ENCODE measurements at regions not wholly inside any gene's neighbourhood (a gene's known extent, or its start where the extent isn't known, plus 50 kb on each side); places are given as distances from the start of the nearest gene placed in this dataset.
A peak's percentile ranks its signal among the peaks of the same experiment; 100 is the strongest.

- peaks cover 14% of the 10 kb centered on the region for H3K4me1 Mint-ChIP-seq (ENCODE audit: low read depth)
- H3K27ac Mint-ChIP-seq = no peak overlapping the region
- H3K27me3 Mint-ChIP-seq = no peaks in the 10 kb centered on the region
- no peaks in the 10 kb centered on the region for H3K36me3 Mint-ChIP-seq (ENCODE audit: low read depth)
- no peaks in the 10 kb centered on the region for H3K9me3 Mint-ChIP-seq
- no peak overlapping the region for H3K4me3 Mint-ChIP-seq
These were observed 166.8 kb upstream of the IER5L start for GRCh38 chr9:129344641-129345495.

DNA sequence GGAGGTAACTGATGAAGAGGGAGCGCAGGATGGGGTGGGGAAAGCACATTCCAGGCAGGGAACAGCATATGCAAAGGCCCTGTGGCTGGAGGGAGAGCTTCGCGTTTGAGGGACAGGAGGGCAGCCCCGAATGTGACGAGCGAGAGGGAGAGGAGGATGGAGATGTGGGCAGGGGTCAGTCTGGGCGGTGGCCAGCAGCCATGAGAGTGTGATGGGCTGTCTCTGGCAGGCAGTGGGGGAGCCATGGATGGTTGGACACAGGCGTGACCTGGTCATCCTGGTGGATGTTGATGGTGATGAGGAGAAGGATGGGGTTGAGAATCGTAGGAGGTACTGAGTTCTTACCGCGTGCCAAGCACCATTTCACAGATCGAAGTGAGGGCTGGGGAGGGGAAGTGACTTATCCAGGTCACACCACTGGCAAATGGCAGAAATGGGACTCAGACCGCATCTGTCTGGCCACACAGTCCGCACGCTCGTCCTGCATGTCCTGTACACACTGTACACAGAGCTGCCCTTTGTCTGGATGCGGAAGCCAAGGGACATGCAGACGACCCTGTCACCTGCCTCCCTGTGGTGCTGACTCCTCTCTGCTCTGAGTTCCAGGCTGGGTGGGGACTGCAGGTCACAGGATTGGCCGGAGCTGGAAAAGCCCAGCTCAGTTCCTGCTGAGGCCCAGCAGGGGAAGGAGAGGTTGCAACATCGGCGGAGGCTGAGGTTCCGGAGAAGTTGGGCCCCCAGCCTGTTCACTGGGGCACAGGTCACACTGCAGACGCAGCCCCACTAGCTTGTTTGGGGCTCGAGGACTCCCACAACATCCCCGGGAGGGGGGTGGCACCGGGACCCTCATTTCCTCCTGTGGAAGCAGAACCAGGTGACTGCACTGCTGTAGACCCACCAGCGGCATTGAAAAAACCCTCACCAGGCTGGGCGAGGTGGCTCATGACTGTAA, 165.6 kb upstream of the IER5L start:
- Mint-ChIP-seq H3K36me3 (ENCODE audit: low read depth) (no peaks in the 10 kb centered on the region), H3K4me1 (ENCODE audit: low read depth) (peaks cover 14% of the 10 kb centered on the region), H3K4me3 (no peak overlapping the region), H3K9me3 (no peaks in the 10 kb centered on the region), H3K27ac (no peak overlapping the region), H3K27me3 (no peaks in the 10 kb centered on the region)

DNA sequence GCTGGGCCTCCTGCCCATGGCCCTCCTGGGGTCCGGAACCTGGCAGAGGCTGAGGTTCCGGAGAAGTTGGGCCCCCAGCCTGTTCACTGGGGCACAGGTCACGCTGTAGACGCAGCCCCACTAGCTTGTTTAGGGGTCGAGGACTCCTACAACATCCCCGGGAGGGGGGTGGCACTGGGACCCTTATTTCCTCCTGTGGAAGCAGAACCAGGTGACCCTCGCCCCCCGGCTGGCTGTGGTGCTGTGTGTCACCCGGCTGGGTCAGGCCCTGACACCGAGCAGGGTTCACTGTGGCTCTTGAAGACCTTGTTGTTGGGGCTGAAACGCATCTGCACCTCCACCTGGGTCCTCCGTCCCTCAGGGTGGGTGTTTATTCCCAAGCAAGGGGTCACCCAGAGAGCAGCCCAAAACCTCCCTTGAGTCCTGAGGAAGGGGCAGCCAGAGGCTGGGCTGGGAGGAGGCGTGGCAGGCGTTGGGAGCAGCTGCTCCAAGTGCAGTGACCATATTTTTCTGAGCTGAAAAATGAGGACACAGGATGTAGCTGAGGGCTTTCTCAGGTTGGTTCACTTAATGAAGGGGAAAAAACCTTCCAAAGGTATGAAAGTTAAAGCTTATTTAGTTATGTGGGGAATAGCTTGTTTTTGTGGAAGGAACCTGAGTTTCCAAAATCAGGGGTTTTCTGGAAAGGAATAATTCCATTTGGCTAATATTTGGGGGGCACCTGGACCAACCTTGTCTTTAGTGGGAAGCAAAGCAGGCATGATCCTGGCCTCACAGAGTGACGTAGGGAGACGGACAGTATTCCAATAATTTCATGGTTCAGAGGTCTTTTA, 164.7 kb upstream of the IER5L start:
- H3K4me1 Mint-ChIP-seq (ENCODE audit: low read depth) = peaks cover 16% of the 10 kb centered on the region

DNA sequence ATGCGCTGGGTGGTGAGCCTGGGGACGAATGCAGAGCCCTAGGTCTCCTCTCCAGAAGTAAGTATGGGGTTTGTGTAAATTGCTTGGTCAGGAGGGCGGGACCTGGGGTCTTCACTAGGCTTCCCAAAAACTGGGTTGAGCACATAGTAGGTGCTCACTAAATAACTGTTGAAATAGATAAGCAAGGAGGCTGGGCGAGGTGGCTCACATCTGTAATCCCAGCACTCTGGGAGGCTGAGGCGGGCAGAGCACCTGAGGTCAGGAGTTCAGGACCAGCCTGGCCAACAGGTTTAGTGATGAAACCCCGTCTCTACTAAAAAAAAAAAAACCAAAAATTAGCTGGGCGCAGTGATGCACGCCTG, 163.9 kb upstream of the IER5L start:
- H3K4me1 Mint-ChIP-seq (ENCODE audit: low read depth) = peaks cover 21% of the 10 kb centered on the region
- H3K9me3 Mint-ChIP-seq = no peaks in the 10 kb centered on the region
- no peak overlapping the region for H3K27ac Mint-ChIP-seq
- peaks cover 4% of the 10 kb centered on the region for H3K27me3 Mint-ChIP-seq
- no peak overlapping the region for H3K4me3 Mint-ChIP-seq
- no peaks in the 10 kb centered on the region for H3K36me3 Mint-ChIP-seq (ENCODE audit: low read depth)

More for the DNA sequence above, 164.7 kb upstream of the IER5L start:
- Mint-ChIP-seq H3K4me3 (no peak overlapping the region), H3K9me3 (no peaks in the 10 kb centered on the region), H3K36me3 (ENCODE audit: low read depth) (no peaks in the 10 kb centered on the region), H3K27ac (no peak overlapping the region), H3K27me3 (peaks cover 2% of the 10 kb centered on the region)

DNA sequence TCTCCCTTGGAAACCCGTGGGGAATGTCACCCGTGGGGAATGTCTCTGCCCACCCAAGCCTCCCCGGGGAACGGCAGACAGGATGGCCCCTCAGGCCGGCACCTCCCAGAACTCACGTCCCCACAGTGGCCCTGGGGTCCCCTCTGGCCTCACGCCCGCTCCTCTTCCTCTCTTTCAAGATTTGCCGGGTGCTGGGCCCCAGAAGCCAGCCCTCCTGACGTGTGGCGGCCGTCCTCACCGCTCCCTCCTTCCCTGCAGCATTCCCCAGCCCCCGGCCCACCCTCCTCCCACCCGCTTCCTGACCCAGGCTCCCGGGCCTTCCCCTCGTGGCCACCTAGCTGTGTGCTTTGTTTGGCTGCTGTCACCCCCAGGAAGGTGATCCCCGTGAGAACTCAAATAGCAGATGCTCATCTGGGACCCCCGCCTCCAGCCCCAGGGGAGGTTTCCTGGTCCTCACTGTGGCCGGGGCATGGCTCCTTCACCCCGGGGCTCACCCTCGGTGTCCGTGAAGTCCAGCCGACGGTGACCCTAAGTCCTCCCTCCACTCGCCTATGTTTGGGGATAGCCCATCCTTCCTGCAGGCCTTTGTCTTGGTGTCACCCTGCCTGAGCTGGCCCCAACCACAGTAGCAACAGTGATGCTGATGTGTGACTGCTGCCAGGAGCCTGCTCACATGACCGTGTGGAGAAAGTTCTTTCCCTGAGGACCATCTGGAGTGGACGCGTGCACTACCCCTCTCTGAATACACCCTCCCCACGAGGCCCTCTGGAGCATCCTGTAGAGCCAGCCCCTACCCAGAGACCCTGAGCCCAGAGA, 163.3 kb upstream of the IER5L start:
- no peak overlapping the region for H3K27ac Mint-ChIP-seq
- peaks cover 21% of the 10 kb centered on the region for H3K4me1 Mint-ChIP-seq (ENCODE audit: low read depth)
- no peaks in the 10 kb centered on the region for H3K36me3 Mint-ChIP-seq (ENCODE audit: low read depth)
- H3K4me3 Mint-ChIP-seq = no peak overlapping the region
- H3K27me3 Mint-ChIP-seq = peaks cover 4% of the 10 kb centered on the region
- H3K9me3 Mint-ChIP-seq = no peaks in the 10 kb centered on the region

DNA sequence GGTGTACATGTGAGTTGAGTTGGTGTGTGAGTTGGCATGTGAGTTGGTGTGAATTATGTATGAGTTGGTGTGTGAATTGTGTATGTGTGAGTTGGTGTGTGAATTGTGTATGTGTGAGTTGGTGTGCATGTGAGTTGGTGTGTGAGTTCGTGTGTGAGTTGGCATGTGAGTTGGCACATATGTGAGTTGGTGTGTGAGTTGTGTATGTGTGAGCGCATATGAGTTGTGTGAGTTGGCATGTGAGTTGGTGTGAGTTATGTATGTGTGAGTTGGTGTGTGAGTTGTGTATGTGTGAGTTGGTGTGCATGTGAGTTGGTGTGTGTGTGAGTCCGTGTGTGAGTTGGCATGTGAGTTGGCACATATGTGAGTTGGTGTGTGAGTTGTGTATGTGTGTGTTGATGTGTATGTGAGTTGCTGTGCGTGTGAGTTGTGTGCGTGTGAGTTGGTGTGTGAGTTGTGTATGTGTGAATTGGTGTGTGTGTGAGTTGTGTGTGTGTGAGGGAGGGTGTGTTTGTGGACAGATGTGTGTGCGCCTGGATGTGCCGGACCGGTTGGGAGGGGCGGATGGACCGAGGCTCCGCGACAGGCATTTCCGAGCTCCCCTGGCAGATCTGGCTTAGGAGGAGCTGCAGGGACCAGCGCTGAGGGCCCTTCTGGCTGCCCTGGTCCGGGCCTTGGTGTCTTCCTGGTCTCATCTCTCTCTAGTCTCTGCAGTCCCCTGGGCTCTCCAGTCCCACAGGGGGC, 162.5 kb upstream of the IER5L start:
- no peaks in the 10 kb centered on the region for H3K9me3 Mint-ChIP-seq
- no peak overlapping the region for H3K4me3 Mint-ChIP-seq
- no peak overlapping the region for H3K27ac Mint-ChIP-seq
- no peaks in the 10 kb centered on the region for H3K36me3 Mint-ChIP-seq (ENCODE audit: low read depth)
- peaks cover 21% of the 10 kb centered on the region for H3K4me1 Mint-ChIP-seq (ENCODE audit: low read depth)
- H3K27me3 Mint-ChIP-seq = peaks cover 4% of the 10 kb centered on the region

GRCh38 chr9:129339539-129340157, 161.6 kb upstream of the IER5L start:
- peaks cover 4% of the 10 kb centered on the region for H3K27me3 Mint-ChIP-seq

DNA sequence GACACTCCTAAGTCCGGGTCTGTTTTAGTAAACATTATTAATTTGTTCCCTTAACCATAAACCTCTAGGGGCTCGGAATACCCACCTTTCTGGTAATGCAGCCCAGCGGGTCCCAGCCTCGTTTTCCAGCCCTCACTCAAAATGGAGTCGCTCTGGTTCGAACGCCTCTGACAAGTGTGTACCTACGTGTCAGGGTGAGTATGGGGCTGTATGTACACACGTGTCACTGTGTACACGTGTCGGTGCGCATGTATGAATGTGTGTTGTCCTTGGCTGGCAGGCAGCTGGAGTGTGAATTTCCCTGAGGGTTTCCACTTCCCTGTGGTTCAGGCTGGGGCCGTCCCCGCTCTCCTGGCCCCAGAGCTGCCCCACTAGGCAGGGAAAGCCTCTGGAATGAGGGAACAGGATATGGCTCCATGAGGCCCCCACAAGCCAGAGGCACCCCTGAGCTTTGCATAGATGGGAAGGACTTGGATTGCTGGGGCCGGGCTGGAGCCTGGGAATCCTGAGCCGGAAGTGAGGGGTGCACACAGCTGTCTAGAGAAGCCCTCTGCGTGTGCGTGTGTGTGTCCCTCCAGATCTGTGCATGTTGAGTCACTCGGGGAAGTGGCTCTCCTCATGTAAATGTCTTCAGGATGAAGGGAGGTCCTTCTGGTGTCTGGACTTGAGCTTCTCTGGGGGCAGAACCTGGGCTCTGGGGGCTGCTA, 160.8 kb upstream of the IER5L start:
- Mint-ChIP-seq H3K9me3 (no peaks in the 10 kb centered on the region), H3K36me3 (ENCODE audit: low read depth) (no peaks in the 10 kb centered on the region), H3K27me3 (peaks cover 5% of the 10 kb centered on the region), H3K4me3 (no peak overlapping the region), H3K4me1 (ENCODE audit: low read depth) (peaks cover 35% of the 10 kb centered on the region), H3K27ac (no peak overlapping the region)

More at GRCh38 chr9:129339539-129340157, 161.6 kb upstream of the IER5L start:
- Mint-ChIP-seq H3K4me3 (no peak overlapping the region), H3K36me3 (ENCODE audit: low read depth) (no peaks in the 10 kb centered on the region), H3K9me3 (no peaks in the 10 kb centered on the region), H3K27ac (no peak overlapping the region), H3K4me1 (ENCODE audit: low read depth) (peaks cover 28% of the 10 kb centered on the region)

GRCh38 chr9:129337336-129338140, 159.5 kb upstream of the IER5L start:
- Mint-ChIP-seq H3K9me3 (no peaks in the 10 kb centered on the region), H3K4me3 (peak overlapping the region; percentile 65), H3K4me1 (ENCODE audit: low read depth) (peaks cover 39% of the 10 kb centered on the region), H3K27me3 (peaks cover 8% of the 10 kb centered on the region), H3K36me3 (ENCODE audit: low read depth) (no peaks in the 10 kb centered on the region), H3K27ac (no peak overlapping the region)

DNA sequence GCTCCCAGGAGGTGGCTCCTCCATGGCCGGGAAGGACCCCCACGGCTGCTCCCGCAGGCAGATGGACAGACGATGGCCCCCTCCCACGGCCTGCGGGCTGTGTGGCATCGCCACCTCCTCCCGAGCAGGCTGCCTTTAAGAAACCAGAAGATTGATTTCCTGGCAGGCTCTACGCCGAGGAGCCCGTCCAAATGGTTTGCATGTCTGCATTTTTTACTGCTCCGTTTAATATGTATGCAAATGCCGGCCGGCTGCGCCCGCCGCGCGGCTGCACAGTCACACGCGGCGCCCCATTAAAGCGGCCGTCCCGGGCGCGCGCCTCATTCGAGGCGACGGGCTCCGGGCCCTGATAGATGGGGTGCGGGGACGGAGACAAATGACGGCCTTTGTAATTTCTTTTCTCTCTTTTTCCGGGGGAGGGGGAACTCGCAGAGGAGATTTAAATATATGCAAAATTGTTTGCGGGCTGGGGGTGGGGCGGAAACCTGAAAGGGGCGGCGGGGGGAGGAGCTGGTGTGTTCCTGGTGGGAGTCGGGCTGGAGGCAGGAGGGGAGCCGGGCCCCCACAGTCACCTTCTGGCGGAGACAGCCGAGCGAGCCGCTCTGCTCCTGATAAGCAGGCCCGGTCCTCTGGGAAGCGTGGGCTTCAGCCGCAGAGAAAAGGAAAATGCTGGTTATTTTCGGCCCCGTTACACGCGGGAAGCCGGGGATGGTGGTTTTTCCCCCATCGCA, 158.7 kb upstream of the IER5L start:
- Mint-ChIP-seq H3K4me1 (ENCODE audit: low read depth) (peaks cover 39% of the 10 kb centered on the region), H3K9me3 (no peaks in the 10 kb centered on the region), H3K27ac (no peak overlapping the region), H3K4me3 (peak overlapping the region; percentile 65), H3K36me3 (ENCODE audit: low read depth) (no peaks in the 10 kb centered on the region), H3K27me3 (peaks cover 8% of the 10 kb centered on the region)

GRCh38 chr9:129336130-129336528, 158.1 kb upstream of the IER5L start:
- Mint-ChIP-seq H3K36me3 (ENCODE audit: low read depth) (peaks cover 4% of the 10 kb centered on the region), H3K4me1 (ENCODE audit: low read depth) (peaks cover 39% of the 10 kb centered on the region), H3K9me3 (peaks cover 4% of the 10 kb centered on the region), H3K4me3 (peak overlapping the region; percentile 65), H3K27ac (no peak overlapping the region), H3K27me3 (peaks cover 8% of the 10 kb centered on the region)

Measured in stimulated activated naive CD8-positive, alpha-beta T cell treated with anti-CD3 and anti-CD28 coated beads, Interleukin-15, Interleukin-2, amounts not matched to agents 100 ng/mL and 50 ng/mL, for 24 hours (primary cell).